Colonic mucosa (tissue), 4 donors: ENCODE measurements at regions not wholly inside any gene's neighbourhood (a gene's known extent, or its start where the extent isn't known, plus 50 kb on each side); places are given as distances from the start of the nearest gene placed in this dataset.

Experiments used
- DNase-seq: peaks from one replicate; pipeline ENCODE4 v3.0.0-alpha.2; 2020
- H3K27ac ChIP-seq: fragments of 200-600 bp; one replicate; pipeline ENCODE4 v1.8.0; 2021
- H3K27me3 ChIP-seq: fragments of 200-600 bp; one replicate; pipeline ENCODE4 v1.8.0; 2021
- H3K36me3 ChIP-seq: fragments of 200-600 bp; one replicate; pipeline ENCODE4 v1.8.0; 2021
- H3K4me1 ChIP-seq: fragments of 200-600 bp; one replicate; pipeline ENCODE4 v1.8.0; 2021; ENCODE audit warnings: mild to moderate bottlenecking
- H3K4me3 ChIP-seq: fragments of 200-600 bp; one replicate; pipeline ENCODE4 v1.8.0; 2021
- H3K9ac ChIP-seq, 2 donors: one replicate each; pipeline ENCODE4 v1.7.0; 2013; ENCODE audit warnings: control low read depth in 2 of 2, low read depth in 2 of 2, low read length in 2 of 2
- H3K9me3 ChIP-seq: fragments of 200-600 bp; one replicate; pipeline ENCODE4 v1.8.0; 2021
- intact Hi-C: fragments of 100-400 bp; cut with DNase I; formaldehyde crosslinking; loops from one replicate; pipeline ENCODE4 v1.14.1; 2022
- TF ChIP-seq, protein P1 (sequence below): fragments of 200-600 bp; IDR thresholded peaks from one replicate; pipeline ENCODE4 v1.8.0; 2022; ENCODE audit warnings: antibody characterized with exemption, mild to moderate bottlenecking
- donor health status: healthy.
- donor health status: DM: no; HTN: no; CAD: no.
- donor health status: DM: no; HTN: no; CAD: no.

DNA sequence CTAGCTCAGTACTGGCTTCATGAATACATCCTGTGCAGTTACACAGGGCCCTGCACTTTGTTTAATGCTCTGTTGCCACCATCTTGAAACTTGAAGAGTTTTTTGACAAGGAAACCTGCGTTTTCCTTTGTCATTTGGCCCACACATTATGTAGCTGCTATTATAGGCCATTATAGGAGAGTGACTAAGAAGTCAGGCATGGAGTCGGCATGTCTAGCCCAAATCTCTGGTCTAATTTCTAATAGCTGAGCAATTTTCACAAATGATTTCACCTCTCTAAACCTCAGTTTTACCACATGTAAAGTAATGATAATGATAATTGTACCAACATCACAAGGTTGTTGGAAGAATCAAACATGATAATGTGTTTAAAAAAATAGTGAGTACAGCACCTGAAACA is 67.1 kb upstream of the MYLIP start:
- intact Hi-C loops = no loop called here
- H3K9me3 ChIP-seq = no peaks in the 10 kb centered on the region
- H3K4me1 ChIP-seq = no peaks in the 10 kb centered on the region
- TF ChIP-seq, protein P1, sequence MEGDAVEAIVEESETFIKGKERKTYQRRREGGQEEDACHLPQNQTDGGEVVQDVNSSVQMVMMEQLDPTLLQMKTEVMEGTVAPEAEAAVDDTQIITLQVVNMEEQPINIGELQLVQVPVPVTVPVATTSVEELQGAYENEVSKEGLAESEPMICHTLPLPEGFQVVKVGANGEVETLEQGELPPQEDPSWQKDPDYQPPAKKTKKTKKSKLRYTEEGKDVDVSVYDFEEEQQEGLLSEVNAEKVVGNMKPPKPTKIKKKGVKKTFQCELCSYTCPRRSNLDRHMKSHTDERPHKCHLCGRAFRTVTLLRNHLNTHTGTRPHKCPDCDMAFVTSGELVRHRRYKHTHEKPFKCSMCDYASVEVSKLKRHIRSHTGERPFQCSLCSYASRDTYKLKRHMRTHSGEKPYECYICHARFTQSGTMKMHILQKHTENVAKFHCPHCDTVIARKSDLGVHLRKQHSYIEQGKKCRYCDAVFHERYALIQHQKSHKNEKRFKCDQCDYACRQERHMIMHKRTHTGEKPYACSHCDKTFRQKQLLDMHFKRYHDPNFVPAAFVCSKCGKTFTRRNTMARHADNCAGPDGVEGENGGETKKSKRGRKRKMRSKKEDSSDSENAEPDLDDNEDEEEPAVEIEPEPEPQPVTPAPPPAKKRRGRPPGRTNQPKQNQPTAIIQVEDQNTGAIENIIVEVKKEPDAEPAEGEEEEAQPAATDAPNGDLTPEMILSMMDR = no peak
- no peak overlapping the region for H3K27ac ChIP-seq
- H3K36me3 ChIP-seq = no peaks in the 10 kb centered on the region
- no peak for DNase-seq
- no peak overlapping the region for H3K9ac ChIP-seq
- H3K27me3 ChIP-seq = no peaks in the 10 kb centered on the region
- no peak overlapping the region for H3K4me3 ChIP-seq

DNA sequence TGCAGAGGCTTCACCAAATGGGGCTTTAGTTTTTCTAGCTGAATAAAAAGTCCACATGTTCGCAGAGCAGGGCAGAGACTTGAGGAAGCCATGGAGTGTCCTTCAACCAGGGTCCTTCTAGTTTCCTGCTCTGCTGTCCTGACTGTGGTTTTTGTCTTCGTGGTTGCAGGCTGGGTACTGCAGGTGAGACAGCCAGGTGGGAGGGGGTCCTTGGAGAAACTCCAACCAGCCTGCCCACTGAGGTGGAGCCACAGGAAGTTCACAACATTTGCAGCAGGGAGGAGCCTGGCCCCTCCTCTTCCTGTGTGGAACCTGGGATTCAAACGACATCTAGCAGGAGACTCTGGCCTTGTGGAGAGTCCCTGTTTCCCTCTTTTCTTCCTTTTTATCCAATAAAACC is 68.8 kb upstream of the MYLIP start:
- no peak for DNase-seq
- H3K9me3 ChIP-seq = no peaks in the 10 kb centered on the region
- H3K4me3 ChIP-seq = no peak overlapping the region
- no peaks in the 10 kb centered on the region for H3K36me3 ChIP-seq
- no peak overlapping the region for H3K9ac ChIP-seq
- intact Hi-C loops = no loop called here
- TF ChIP-seq, protein P1 = no peak
- no peaks in the 10 kb centered on the region for H3K27me3 ChIP-seq
- H3K4me1 ChIP-seq = no peaks in the 10 kb centered on the region
- H3K27ac ChIP-seq = no peak overlapping the region

- intact Hi-C loops = no loop called here
- H3K36me3 ChIP-seq = no peaks in the 10 kb centered on the region
- no peaks in the 10 kb centered on the region for H3K9me3 ChIP-seq
- H3K27ac ChIP-seq = no peak overlapping the region
- no peak overlapping the region for H3K9ac ChIP-seq
- TF ChIP-seq, protein P1 = no peak
- DNase-seq = no peak
- no peaks in the 10 kb centered on the region for H3K27me3 ChIP-seq
- no peak overlapping the region for H3K4me3 ChIP-seq
- H3K4me1 ChIP-seq = no peaks in the 10 kb centered on the region
Measured at GRCh38 chr6:16059496-16059895, 69.4 kb upstream of the MYLIP start.

- no peak overlapping the region for H3K4me3 ChIP-seq
- DNase-seq = no peak
- H3K27me3 ChIP-seq = no peaks in the 10 kb centered on the region
- no peaks in the 10 kb centered on the region for H3K36me3 ChIP-seq
- TF ChIP-seq, protein P1 = no peak
- H3K9ac ChIP-seq = no peak overlapping the region
- no peaks in the 10 kb centered on the region for H3K9me3 ChIP-seq
- no peaks in the 10 kb centered on the region for H3K4me1 ChIP-seq
- no peak overlapping the region for H3K27ac ChIP-seq
- intact Hi-C loops = no loop called here
Measured at GRCh38 chr6:16058929-16059345, 69.9 kb upstream of the MYLIP start.

DNA sequence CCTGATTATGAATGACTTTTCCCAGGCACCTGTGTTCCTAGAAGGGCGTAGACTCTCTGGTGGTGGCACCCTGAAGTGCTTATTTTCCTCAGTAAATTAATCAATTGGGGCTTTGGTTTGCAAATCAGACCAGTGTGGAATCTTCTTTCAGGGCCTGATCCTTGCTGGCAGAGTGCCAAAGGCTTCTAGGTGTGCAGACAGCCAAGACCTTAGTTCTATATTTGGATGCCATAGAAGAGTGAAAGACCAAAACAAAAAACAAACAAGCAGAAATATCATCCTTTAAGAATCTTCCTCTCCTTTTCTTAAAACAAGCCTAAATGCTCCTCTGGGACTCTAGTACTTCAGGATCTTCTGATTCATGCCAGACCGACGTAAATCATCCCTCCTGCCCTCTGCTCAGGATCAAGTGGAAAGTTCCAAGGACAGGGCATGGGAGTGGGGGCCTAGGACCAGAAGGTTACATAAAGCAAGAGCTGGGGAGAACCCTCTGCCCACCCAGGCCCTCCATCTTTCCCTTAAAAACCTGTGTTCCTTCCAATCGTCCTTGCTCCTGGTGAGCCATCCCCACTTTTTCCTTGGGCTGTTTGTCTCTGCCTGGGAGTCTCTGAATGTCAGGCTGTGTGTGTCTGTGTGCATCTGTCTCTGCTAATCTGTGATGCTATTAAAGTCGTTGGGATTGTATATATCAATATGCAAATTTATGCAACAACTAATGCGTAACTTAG is 70.5 kb upstream of the MYLIP start:
- intact Hi-C loops = no loop called here
- TF ChIP-seq, protein P1 = no peak

More for the DNA sequence above, 70.5 kb upstream of the MYLIP start:
- Histone ChIP-seq H3K9me3 (no peaks in the 10 kb centered on the region), H3K4me3 (no peak overlapping the region), H3K27me3 (no peaks in the 10 kb centered on the region), H3K36me3 (no peaks in the 10 kb centered on the region), H3K4me1 (no peaks in the 10 kb centered on the region), H3K27ac (no peak overlapping the region), H3K9ac (no peak overlapping the region)
- no peak for DNase-seq
